HT-29 (cell line): ENCODE measurements at regions not wholly inside any gene's neighbourhood (a gene's known extent, or its start where the extent isn't known, plus 50 kb on each side); places are given as distances from the start of the nearest gene placed in this dataset.

Experiments
- DNase-seq: peaks from one replicate; pipeline ENCODE4 v3.0.0-alpha.2; 2015; ENCODE audit warnings: low spot score

DNA sequence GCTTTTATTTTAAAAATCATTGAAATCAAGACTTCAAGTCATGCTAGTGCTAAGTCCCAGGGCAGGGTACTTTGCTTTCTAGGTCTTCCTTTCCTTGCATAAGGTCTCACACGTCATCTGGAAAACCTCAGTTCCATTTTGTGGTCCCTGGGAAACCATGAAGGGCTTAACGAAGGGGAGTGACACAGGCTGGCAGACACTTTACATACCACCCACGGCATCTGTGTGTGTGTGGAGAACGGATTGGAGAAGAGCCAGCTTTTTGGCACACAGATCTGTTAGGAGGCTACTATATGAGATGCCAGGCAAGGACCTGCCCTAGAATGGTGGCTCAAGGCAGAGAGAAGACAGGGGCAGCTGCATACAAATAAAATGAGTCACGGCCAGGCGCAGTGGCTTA is 107.5 kb upstream of the NSMCE3 start:
- no peak for DNase-seq

DNA sequence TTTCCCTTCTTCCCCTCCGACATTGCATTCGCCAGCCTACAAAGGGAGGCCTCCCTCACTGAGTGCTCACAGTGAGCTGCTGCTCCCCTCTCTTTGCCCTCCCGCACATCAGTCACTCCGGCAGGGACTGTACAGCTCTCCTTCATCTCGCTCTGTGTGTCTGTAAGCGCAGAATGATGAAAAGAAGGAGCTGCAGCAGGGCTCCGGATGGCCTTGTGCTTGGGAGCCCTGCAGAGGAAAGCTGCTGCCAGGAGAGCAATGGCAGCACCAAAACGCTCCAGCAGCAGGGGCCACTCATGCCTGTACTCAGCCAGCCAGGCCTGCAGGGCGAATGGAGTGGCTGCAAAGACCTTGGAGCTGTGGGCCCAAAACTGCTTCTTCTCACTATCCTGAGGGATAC is 107.0 kb upstream of the NSMCE3 start:
- no peak for DNase-seq

DNA sequence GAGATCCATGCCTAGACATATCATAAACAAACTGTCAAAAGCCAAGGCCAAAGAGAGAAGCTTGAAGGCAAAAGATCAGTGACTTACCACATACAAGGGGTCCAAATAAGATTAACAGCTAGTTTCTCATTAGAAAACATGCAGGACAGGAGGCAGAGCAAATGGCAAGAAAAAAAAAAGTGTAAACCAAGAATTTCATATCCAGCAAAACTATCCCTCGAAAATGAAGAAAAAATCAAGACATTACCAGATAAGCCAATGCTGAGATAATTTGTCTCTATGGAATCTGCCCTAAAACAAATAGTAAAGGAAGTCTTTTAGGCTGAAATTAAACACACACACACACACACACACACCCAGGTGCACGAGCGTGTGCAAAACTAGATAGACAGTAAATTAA is 99.6 kb upstream of the NSMCE3 start:
- no peak for DNase-seq

DNA sequence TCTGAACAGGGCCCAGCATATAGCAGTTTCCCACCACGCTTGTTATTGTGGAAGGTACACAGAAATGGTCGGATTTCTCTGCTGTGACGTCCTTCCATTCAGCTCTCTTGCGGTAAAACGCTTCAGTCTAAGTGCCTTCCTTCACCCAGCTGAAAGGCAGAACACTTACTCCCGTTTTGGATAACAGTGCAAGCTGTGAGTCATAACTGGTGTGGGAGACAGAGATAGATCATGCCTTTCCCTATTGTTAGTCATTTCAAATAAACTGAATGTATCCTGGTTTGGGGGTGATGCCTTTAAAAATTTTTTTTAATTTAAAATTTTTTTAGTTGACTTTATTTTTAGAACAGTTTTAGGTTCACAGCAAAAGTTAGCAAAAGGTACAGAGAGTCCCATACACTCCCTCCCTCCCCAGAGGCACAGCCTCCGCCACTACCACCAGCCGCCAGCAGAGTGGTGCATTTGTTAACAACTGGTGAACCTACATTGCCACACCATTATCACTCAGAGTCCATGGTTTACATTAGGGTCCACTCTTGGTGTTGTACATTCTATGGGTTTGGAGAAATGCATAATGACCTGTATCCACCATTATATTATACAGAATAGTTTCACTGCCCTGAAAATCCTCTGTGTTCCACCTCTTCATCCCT is 94.9 kb upstream of the NSMCE3 start:
- peak; percentile 29 for DNase-seq

DNA sequence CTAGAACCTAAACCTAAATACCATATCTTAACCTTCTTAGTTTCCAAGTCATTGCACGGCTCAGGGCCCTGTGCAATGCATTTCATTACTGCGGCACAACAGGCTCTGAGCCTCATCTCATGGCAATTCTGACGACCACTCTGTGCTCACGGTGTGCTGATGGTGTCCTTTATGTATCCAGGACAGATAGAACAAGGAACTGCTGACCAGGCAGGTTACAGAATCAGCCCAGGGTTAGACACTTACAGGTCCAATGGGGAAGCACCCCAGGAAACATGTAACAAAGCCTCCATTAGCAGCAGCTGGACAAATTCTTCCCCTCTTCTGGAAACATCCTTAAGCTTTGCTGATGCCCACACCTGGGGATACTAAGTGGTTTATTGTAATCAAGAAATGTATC is 91.9 kb upstream of the NSMCE3 start:
- no peak for DNase-seq

DNA sequence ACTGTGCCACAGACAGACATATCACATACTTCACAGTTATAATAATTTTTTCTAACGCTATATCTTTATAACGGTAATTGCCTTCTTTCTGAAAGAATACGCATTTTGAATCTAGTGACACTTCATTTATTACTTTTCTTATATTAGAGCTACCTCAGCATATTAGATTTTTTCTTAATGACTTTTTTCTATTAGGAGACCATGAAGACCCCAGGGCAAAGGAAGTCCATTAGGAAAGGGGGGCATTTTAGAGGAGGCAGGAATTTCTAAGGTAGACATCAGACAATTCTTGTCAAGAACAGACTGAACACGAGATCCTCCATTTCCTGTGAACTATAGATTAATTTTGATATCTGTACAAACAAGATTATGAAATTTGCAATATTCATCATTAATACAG is 90.5 kb upstream of the NSMCE3 start:
- DNase-seq, result no peak

DNA sequence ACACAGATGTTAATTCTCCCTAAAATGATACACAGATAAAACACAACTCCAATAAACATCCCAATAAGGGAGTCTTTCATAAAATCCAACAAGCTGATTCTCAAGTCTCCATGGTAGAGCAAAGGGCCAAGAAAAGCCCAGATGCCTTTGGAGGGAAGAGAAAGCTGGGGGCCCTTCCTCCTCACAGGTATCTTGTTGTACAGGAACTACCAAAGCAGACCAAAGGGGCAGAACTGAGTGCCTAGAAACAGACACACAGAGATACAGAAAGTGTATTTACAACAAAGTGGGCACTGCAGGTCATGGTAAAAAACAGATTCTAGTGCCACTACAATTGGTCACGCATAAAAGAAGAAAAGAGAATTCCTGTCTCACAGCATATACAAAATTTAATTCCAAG is 87.2 kb upstream of the NSMCE3 start:
- no peak for DNase-seq

DNA sequence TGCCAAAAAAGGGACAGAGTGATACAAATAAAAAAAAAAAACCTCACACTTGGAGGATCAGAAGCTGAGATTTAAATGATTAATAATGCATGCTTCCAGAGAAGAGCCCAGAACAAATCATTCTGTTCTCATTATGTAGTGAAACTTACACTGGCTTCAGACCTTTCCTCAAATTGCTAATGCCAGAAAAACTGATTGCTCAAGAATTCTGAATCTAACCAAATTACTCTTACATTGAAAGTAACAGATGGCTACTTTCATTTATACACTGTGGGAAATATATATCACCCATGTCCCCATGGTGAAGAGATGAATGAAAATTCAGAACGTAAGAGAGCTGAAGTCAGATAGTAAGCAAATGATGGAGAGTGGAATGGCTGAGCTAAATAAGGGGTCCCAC is 85.9 kb upstream of the NSMCE3 start:
- no peak for DNase-seq

DNA sequence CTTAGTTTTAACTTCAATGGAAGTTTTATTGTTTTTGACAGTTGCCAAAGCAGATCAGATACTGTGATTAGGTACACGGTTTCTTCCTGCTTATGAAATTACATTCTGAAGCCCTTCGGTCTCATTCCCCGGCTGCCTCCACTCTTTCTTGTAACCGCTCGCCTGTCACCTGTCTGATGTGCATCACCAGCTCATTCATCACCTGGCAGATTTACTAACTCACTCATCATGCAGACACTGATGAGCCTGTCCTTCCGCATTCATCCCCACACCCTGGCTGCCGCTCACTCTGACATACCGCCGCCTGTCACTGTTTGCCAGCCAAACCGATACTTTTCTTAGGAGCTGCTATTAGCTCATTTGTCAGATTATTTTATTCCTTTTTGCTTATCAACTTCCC is 82.8 kb upstream of the NSMCE3 start:
- DNase-seq, result no peak

DNA sequence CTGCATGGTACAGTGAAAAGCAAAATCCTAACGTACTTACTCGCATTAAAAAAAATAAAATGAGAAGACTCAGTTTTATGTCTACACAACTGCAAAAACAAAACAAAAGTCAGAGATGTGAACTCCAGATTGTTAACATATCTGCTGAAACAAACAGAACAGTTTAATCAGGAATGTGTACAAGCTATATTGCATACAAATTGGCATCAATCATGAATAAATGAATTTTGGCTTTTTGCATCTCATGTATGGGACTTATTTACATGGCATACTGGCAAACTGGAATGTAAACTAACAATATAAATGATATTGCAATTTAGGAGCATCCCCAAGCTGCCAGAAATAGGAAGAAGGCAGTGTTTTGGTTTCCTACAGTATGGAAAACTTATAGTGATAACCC is 79.6 kb upstream of the NSMCE3 start:
- no peak for DNase-seq

DNA sequence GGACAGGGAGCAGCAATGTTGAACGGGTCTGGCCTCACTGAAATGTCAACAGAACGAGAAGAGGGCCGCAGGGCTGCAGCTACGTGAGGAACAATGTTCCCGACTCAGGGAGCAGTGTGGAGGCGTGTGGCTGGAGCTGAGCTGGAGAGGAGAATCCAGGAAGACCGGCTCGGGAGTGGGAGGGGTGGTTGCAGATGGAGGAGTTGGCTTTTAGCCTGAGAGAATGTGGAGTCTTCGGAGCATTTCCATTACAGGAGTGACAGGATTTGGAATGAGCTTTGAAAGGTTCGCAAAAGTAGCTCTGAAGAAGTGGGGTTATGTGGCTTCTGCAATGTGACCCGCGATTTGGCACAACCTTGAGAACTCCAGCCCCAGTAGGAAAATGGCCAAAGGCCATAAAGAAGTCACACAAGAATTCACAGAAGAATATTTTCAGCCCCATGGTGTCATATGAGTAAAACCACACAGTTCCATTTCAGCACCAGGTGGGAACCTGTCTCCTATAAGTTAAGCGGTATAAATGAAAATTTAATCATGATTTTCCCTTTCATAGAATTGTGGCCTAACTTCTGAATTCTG is 78.8 kb upstream of the NSMCE3 start:
- DNase-seq, result no peak

DNA sequence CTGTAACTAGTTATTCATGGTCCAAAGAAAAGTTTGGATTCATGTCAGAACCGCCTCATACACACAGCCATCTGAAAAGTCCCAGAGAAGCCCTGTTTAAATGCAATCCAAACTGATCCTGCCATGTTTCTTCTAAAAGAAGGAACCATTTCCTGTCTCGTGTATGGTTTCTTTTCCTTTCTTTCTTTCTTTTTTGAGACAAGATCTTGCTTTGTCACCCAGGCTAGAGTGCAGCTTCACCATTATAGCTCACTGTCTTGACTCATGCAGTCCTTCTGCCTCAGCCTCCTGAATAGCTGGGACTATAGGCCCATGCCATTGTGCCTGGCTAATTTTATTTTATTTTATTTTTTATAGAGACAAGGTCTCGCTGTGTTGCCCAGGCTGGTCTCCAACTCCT is 77.4 kb upstream of the NSMCE3 start:
- no peak for DNase-seq

DNA sequence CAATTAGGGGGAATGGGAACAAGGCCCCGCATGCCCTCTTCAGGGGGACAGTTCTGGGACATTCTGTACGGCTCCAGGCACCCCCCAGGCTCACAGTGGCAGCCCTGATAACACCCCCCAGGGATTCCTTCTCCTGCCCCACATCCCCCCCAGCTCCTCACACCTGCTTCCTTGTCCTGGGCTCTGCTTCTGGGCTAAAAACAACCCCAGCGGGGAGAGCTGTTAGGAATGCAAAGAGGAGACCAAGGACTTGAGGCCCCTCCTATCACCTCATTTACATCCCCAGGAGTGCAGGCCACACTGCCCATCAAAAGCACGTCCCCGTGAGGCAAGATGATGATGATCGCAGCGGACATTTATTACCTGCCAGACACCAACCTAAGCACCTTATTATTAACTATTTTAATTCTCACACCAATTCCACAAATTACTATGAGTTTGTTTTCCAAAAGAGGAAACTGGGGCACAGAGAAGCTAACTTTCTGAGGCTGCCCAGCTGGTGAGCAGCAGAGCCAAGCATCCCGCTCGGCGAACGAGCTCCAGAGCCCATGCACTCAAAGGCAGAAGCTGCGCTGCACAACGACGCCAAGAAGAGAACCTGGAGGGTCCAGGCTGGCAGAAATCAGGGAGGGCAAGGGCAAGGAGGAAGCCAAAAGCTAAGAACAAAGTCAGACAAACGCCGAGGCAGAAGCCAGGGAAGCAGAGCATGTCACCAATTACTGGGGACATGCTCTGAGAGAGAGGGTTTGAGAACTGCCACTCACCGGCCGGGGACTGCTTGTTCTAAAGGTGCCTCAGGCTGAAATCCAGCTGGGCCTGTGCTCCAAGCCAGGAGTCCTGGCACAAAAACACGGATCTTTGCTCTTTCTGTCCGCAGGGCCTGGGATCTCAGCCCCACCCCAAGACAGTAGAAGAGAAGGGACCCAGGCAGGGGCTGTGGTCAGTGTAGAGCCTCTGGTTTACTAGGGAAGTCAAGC is 76.2 kb upstream of the NSMCE3 start:
- no peak for DNase-seq

DNA sequence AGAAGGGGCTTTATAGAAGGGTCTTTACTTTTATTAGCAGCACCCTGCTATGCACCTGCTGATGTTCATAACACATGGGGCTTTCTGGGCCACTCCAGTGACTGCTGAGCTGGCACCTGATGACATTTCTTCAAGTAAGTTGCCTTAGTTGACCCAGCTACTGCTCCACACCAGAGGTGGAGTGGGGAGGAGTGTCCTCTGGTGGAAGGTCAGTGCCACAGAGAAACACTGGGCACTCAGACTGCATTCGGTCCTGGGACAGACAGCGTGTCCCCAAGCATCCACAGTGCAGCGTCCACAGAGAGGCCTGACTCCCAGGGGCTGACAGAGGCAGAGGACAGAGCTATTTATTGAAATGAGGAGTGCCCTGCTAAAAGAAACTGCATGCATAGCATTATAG is 74.9 kb upstream of the NSMCE3 start:
- no peak for DNase-seq

DNA sequence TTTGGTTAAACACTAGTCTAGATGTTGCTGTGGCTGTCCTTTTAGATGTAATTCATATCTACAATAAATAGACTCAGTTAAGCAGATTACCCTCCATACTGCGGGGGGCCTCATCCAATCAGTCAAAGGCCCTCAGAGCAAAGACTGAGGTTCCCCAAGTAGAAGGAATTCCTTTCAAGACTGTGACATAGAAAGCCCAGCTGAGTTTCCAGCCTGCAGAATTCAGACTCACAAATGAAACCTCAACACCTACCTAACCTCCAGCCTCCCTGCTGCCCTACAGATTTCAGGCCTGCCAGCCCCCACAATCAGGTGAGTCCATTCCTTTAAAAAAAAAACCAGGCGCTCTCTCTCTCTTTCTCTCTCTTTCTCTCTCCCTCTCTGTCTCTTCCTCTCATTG is 73.6 kb upstream of the NSMCE3 start:
- DNase-seq, result no peak

DNA sequence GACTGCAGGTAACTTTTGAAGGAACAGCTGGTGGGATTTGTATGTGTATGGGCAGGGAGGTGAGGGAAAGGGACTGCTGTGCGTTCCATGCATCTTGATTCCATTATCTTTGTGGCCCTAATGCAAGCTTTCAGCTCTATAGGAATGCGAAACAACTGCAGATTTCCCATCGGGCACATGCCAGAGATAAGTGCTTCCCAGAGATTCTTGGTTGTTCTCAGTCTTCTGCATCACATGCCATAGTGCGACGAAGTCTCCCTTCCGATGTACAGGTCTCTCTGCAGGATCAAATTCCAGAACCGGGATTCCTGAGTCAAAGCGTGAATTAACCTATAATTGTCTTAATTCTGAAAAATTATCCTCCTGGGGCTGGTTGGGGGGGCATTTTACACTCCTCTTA is 72.6 kb upstream of the NSMCE3 start:
- no peak for DNase-seq

DNA sequence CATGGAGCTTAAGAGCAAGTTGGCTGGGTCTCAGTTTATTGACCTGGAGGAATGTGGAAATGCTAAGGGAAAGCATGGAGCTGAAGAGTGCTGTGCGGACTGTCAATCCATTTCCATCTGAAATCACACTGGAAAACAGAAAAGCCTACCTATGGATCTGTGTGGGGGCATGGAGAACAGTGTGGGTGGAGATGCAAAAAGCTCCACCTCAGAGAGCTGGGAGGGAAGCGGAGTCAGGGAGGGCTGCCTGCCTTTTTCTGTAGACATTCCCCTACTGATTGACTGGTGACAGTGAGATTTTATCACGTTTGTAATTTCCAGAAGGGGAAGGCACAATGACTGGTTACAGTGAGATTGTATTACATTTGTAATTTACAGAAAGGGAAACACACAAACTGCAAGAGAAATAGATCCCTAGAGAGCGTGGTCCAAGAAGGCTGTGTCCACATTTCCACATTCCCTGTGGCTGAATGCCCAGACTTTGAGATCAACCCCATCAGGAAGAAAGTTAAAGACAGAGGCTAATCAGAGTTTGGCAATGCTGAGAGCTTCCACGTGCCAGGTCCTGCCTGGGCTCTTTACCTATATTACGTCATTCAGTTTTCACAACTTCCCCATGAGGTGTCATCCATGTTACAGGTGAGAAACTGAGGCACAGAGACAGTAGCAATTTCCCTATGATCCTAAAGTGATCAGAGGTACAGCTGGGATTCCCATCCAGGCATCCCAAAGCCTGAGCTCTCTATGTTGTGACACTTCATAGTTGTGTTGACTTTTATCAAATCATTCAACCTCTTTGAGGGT is 67.7 kb upstream of the NSMCE3 start:
- no peak for DNase-seq

DNA sequence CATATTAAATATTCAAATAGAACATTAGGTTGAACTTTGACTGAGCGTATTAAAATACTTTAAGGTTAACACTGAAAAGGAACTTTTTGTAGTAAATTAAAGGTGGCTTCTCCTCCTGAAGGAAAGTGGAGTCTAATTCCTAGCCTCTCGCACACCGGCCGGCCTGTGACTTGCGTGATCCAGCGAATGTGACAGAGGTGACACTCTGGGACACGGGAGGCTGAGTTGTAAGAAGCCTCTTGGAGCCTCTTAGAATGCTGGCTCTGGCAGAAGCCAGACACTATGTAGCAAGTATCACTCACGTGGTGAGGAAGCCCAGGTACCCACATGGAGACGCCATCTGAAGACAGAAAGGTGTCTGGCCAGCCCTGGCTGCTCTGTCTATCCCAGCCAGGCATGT is 64.9 kb upstream of the NSMCE3 start:
- DNase-seq, result no peak

DNA sequence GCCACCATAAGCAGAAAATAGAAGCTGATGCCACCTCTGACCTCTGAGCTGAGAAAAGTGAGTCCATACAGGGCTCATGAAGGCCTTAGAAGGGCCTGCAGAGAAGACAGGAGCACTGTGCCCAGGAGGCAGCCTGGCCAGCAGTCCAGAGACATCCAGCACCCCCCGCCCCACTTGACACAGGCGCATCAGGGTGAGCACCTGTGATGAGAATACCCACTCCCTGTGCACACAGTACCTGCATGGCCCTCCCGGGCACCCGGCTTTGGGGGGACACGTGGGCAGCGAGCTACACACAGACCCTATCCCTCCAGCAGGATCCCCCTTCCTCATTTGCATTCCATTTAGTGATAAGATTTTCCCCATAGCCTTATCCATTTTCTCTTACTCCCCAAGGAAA is 63.6 kb upstream of the NSMCE3 start:
- no peak for DNase-seq

DNA sequence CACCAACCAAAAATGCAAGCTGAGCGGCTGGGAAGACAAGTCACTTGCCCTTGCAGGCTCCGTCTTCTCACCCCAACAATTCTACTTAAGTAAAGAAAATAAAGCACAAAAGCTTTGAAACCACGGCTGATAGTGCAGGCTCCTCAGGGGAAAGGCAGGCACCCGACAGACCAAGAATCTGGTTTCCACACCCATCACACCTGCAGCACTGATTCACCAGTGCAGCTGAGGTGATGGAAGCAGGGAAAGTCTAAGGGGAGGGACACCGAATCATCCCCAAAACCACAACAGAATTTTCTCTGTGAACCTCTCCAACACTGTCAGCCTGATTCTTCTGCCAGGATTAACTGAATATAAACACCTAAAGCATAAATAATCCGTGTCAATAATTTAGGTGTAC is 62.0 kb upstream of the NSMCE3 start:
- DNase-seq, result no peak

DNA sequence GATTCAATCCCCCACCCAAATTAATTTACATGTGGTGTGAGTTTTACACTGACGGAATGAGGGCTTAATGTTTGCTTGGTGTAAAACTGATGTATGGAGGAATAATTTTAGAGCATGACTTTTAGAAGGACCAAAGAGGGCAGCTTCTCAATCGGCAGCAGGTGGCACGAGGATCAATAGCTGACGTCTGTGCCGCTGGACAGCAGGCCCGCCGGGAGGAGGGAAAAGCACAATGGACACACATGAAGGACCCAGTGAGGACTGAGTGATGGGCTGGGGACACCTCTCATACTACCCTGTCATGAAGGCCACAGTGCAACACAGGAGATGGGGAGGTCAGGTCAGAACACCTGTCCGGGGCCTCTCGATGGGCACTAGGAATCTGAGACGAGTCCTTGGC is 61.4 kb upstream of the NSMCE3 start:
- no peak for DNase-seq

DNA sequence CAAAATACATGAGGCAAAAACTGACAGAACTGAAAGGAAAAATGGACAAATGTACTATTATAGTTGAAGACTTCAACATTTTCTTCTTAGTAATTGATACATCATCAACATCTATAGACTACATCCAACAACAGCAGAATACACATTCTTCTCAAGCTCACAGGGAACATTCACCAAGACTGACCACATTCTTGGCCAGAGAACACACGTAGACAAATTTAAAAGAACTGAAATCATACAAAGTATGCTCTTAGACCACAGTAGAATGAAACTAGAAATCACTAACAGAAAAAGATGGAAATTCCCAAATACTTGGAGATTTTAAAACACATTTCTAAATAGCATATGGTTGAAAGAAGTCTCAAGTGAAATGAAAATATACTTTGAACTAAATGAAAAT is 55.1 kb upstream of the NSMCE3 start:
- DNase-seq, result no peak
